ENCODE measurements at regions not wholly inside any gene's neighbourhood (a gene's known extent, or its start where the extent isn't known, plus 50 kb on each side); places are given as distances from the start of the nearest gene placed in this dataset.
"Not testable (repeated sequence)": the region's sequence is repeated elsewhere in the genome, so short reads cannot be mapped to it uniquely, and the experiment has no call there.

GRCh38 chr7:131942287-131943150 is 386.1 kb upstream of the PODXL start:
- DNase-seq (ENCODE audit: insufficient read length, low spot score) (no peak), FAIRE-seq (no peak)
- TF ChIP-seq PAX5 (IDR thresholded peaks at IDR 0.05; ENCODE audit: insufficient read depth, low read length, severe bottlenecking), result no peak
- no peak for TF ChIP-seq SPI1 (IDR thresholded peaks at IDR 0.05; ENCODE audit: low read depth, low read length)
- TF ChIP-seq POU2F2 (IDR thresholded peaks at IDR 0.05; ENCODE audit: low read depth, low read length), result no peak
- no peak for TF ChIP-seq POLR2AphosphoS5 (IDR thresholded peaks at IDR 0.05; ENCODE audit: low read depth, low read length)
- no peak for TF ChIP-seq TAF1 (IDR thresholded peaks at IDR 0.05; ENCODE audit: low read depth, low read length)
- TF ChIP-seq POLR2A (IDR thresholded peaks at IDR 0.05; ENCODE audit: low read depth, low read length), result no peak

DNA sequence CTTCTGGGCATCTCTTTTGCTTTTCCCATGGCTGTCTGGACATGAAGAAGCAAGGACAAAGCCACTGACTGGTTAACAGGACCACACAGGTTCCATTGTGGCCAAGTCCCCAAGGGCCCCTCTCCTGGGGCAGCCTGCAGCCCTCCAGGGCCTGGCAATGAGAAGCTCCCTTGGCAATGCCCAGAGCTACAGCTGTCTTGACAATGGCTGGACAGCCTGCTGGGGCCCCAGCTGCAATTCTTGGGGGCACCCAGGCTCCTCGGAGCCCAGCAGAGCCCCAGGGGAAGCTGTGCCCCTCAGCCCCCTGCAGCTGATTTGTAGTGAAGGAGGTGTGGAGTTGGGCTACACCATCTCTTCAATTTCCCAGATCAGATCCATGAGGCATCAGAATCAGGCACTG is 384.9 kb upstream of the PODXL start:
- FAIRE-seq, result no peak
- TF ChIP-seq SPI1 (IDR thresholded peaks at IDR 0.05; ENCODE audit: low read depth, low read length) (no peak), PAX5 (IDR thresholded peaks at IDR 0.05; ENCODE audit: insufficient read depth, low read length, severe bottlenecking) (no peak), POLR2AphosphoS5 (IDR thresholded peaks at IDR 0.05; ENCODE audit: low read depth, low read length) (no peak), TAF1 (IDR thresholded peaks at IDR 0.05; ENCODE audit: low read depth, low read length) (no peak), POU2F2 (IDR thresholded peaks at IDR 0.05; ENCODE audit: low read depth, low read length) (no peak), POLR2A (IDR thresholded peaks at IDR 0.05; ENCODE audit: low read depth, low read length) (no peak)
- DNase-seq (ENCODE audit: insufficient read length, low spot score), result no peak

GRCh38 chr7:131940621-131941165 is 384.3 kb upstream of the PODXL start:
- TF ChIP-seq POLR2A (IDR thresholded peaks at IDR 0.05; ENCODE audit: low read depth, low read length) (no peak), POLR2AphosphoS5 (IDR thresholded peaks at IDR 0.05; ENCODE audit: low read depth, low read length) (no peak), PAX5 (IDR thresholded peaks at IDR 0.05; ENCODE audit: insufficient read depth, low read length, severe bottlenecking) (no peak), TAF1 (IDR thresholded peaks at IDR 0.05; ENCODE audit: low read depth, low read length) (no peak), SPI1 (IDR thresholded peaks at IDR 0.05; ENCODE audit: low read depth, low read length) (no peak), POU2F2 (IDR thresholded peaks at IDR 0.05; ENCODE audit: low read depth, low read length) (no peak)
- DNase-seq (ENCODE audit: insufficient read length, low spot score) (no peak), FAIRE-seq (no peak)

GRCh38 chr7:131938788-131939187 is 382.4 kb upstream of the PODXL start:
- FAIRE-seq; DNase-seq (ENCODE audit: insufficient read length, low spot score): not testable (repeated sequence)

DNA sequence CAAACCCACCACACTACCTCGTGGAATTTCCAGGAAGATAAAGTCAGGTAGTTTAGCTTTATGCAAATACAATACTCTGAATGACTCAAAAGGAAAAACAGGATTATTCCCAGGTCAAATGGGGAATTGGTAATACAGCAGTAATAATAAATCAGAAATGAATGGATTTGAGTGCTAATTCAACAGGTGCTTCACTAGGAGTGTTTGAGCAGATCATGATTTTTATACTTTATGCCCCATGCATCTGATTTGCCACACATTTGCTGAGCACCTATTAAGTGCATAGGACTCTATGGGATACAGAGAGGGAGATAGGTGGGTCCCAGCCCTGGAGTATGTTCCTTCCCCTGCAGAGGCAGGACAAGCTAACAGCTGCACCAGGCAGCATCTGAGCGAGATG is 381.4 kb upstream of the PODXL start:
- no peak for TF ChIP-seq PAX5 (IDR thresholded peaks at IDR 0.05; ENCODE audit: insufficient read depth, low read length, severe bottlenecking)
- no peak for TF ChIP-seq SPI1 (IDR thresholded peaks at IDR 0.05; ENCODE audit: low read depth, low read length)
- no peak for TF ChIP-seq POU2F2 (IDR thresholded peaks at IDR 0.05; ENCODE audit: low read depth, low read length)
- TF ChIP-seq TAF1 (IDR thresholded peaks at IDR 0.05; ENCODE audit: low read depth, low read length), result no peak
- no peak for TF ChIP-seq POLR2A (IDR thresholded peaks at IDR 0.05; ENCODE audit: low read depth, low read length)
- FAIRE-seq (no peak), DNase-seq (ENCODE audit: insufficient read length, low spot score) (no peak)

DNA sequence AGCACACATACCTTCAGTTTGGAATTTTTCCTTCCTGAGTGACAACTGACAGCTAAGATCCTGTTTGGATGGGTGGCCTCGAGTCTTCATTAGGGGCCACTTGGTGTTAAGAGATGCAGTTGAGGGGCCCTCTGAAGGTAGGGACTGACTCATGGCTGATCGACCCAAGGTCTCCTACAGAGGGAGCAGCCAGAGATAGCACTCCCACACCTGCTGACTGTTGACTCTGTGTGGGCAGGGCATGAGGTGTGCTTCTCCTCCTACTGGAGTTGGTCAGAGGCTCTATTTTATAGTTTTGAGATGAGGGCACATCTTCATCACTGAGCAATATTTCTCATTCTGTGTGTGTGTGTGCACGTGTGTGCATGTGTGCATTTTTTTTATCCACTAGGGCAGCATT is 378.8 kb upstream of the PODXL start:
- DNase-seq (ENCODE audit: insufficient read length, low spot score) (no peak), FAIRE-seq (no peak)
- TF ChIP-seq POU2F2 (IDR thresholded peaks at IDR 0.05; ENCODE audit: low read depth, low read length), result no peak
- TF ChIP-seq SPI1 (IDR thresholded peaks at IDR 0.05; ENCODE audit: low read depth, low read length), result no peak
- no peak for TF ChIP-seq POLR2A (IDR thresholded peaks at IDR 0.05; ENCODE audit: low read depth, low read length)
- TF ChIP-seq PAX5 (IDR thresholded peaks at IDR 0.05; ENCODE audit: insufficient read depth, low read length, severe bottlenecking), result no peak
- TF ChIP-seq POLR2AphosphoS5 (IDR thresholded peaks at IDR 0.05; ENCODE audit: low read depth, low read length), result no peak
- TF ChIP-seq TAF1 (IDR thresholded peaks at IDR 0.05; ENCODE audit: low read depth, low read length), result no peak

DNA sequence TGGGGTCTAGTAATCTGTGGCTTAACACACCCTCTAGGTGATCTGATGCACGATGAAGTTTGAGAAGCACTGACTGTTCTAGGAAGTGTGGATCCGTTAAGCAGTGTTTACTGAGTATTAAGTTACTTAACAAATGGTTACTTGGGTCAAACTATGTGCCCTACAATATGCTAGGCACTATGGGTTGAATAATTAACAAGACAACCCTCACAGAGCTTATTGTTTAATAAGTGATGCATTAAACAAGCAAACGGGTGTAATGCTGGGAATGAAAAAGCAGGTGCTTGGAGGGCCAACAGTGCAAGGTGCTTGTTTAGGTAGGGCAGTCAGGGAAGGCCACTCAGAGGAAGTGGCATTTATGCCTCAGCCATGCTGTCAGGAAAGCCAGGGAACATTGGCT is 378.0 kb upstream of the PODXL start:
- DNase-seq (ENCODE audit: insufficient read length, low spot score), result no peak
- FAIRE-seq, result no peak
- TF ChIP-seq PAX5 (IDR thresholded peaks at IDR 0.05; ENCODE audit: insufficient read depth, low read length, severe bottlenecking) (no peak), POU2F2 (IDR thresholded peaks at IDR 0.05; ENCODE audit: low read depth, low read length) (no peak), POLR2A (IDR thresholded peaks at IDR 0.05; ENCODE audit: low read depth, low read length) (no peak), POLR2AphosphoS5 (IDR thresholded peaks at IDR 0.05; ENCODE audit: low read depth, low read length) (no peak), SPI1 (IDR thresholded peaks at IDR 0.05; ENCODE audit: low read depth, low read length) (no peak), TAF1 (IDR thresholded peaks at IDR 0.05; ENCODE audit: low read depth, low read length) (no peak)

DNA sequence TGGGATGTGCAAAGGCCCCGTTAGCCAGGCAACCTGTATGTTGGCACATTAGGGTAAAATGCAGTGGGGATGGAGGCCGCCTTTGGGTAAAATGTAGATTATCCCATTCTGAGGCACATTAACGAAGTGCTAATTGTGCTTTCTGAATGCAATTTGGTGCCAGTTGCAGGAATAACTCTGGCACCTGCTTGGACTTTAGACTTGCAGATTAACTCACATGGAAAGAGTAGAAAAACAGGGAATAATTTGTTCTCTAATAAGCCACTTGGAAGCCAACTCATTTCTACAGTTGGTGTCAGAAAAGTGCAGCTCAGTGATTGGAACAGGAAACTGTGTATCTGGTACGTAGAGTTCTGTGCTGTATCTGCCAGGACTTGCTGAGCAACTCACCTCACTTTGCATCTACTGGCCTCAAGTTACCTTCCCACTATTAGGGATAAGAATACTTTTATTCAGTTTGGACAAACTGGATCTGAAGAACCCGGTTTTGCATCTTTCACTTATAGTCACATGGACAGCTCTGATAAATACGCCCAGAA is 377.4 kb upstream of the PODXL start:
- no peak for TF ChIP-seq POU2F2 (IDR thresholded peaks at IDR 0.05; ENCODE audit: low read depth, low read length)
- no peak for TF ChIP-seq POLR2A (IDR thresholded peaks at IDR 0.05; ENCODE audit: low read depth, low read length)
- TF ChIP-seq POLR2AphosphoS5 (IDR thresholded peaks at IDR 0.05; ENCODE audit: low read depth, low read length), result no peak
- no peak for TF ChIP-seq PAX5 (IDR thresholded peaks at IDR 0.05; ENCODE audit: insufficient read depth, low read length, severe bottlenecking)
- no peak for TF ChIP-seq TAF1 (IDR thresholded peaks at IDR 0.05; ENCODE audit: low read depth, low read length)
- no peak for TF ChIP-seq SPI1 (IDR thresholded peaks at IDR 0.05; ENCODE audit: low read depth, low read length)
- FAIRE-seq (no peak), DNase-seq (ENCODE audit: insufficient read length, low spot score) (no peak)

GRCh38 chr7:131933219-131933618 is 376.8 kb upstream of the PODXL start:
- not testable (repeated sequence) for FAIRE-seq; DNase-seq (ENCODE audit: insufficient read length, low spot score)

GRCh38 chr7:131932271-131932670 is 375.8 kb upstream of the PODXL start:
- FAIRE-seq (no peak), DNase-seq (ENCODE audit: insufficient read length, low spot score) (no peak)
- TF ChIP-seq POLR2A (IDR thresholded peaks at IDR 0.05; ENCODE audit: low read depth, low read length), result no peak
